HG03520 (cell line): ENCODE measurements at regions not wholly inside any gene's neighbourhood (a gene's known extent, or its start where the extent isn't known, plus 50 kb on each side); places are given as distances from the start of the nearest gene placed in this dataset.

ENCODE experiments used
- ATAC-seq: cut with Tn5 transposase; IDR thresholded peaks from one replicate; pipeline ENCODE4 v1.9.1; 2021; ENCODE audit warnings: mild to moderate bottlenecking, moderate library complexity; ENCODE audit not compliant: unreplicated experiment

DNA sequence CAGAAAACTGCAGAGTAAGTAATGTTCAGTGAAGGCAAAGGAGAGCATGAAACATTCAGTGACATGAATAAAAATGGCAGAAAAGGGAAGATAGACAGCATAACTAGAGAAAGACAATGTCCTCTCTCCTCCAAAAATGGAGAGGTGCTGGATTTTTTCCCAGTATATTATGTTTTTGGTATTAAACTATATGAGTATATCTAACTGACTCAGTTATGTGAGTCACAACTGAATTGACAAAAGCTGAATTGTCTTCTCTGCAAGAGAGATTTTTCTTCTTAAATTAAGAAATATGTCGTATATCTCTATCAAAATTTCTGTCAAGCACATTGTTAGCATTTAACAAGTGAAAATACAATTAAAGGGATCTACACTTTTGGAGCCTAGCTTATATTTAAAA lies 375.1 kb downstream of the CHSY3 start:
- no peak for ATAC-seq

DNA sequence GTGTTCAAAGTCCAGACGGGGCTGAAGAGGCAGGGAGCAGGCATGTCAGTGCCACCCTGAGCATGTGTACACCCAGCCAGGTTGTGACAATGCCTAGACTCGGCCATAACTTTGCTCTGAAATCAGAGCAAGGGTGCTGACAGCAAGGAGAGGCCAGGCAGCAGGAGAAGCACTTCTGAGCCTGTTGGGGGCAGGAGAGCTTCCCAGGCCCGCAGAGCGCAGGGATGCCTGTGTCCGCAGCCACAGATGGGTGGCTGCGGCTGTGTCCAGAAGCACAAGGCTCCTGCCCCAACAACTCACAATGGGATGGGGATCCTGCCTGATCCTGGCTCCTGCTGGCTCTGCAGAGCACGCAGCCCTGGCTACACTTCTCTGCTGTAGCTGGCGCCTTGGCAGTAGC lies 373.9 kb downstream of the CHSY3 start:
- ATAC-seq: no peak

DNA sequence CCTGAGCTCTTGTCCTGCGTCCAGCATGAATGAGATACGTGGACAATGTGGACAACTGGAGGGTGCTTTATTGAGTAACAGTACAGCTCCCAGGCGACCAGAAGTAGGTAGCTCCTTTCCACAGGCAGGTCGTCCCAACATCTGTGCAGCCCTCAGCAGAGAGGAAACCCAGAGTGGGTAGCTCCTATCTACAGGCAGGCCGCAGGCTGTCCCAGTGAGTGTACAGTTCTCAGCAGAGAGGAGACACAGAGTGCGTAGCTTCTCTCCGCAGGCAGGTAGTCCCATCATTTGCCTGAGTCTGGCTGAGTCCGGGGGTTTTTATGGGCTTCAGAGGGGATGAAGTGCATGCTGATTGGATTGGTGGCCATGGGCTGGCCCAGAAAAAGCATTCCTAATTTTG lies 373.3 kb downstream of the CHSY3 start:
- ATAC-seq: no peak

DNA sequence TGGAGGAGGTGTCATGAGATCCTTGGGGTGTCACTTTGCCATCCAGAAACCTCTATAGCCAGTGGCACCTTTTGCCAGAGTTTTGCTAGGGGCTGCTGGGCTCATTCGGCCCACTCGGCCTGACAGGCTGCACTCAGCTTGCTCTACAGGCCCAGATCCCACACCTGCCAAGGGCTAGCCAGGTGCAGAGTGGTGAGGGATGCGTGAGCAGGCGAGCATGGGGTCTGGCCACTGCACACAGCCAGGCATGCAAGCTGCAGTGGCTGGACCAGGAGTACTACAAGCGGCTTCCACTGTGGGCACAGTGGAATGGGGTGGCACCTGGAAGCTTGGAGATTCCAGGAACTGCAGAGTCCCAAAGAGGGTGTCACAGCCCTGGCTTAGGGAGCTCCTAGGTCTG lies 372.7 kb downstream of the CHSY3 start:
- ATAC-seq: no peak

DNA sequence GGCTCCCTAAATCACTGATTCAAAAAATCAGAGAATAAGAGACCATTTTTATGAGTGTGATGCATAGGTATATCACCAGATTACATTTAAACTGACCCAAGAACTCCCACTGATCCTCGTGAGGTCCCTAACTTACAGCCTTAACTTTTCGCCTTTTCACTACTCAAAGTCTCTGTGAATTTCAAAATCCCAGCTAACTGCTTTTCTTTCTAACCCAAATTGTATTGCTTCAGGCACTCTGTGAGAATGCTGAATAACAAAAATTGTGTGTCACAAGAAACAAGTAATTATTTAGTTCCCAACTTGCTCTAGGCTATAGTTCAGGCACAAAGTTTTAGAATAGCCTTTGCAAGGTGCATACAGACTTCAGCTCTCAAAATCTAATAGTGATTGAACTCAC lies 368.6 kb downstream of the CHSY3 start:
- no peak for ATAC-seq

DNA sequence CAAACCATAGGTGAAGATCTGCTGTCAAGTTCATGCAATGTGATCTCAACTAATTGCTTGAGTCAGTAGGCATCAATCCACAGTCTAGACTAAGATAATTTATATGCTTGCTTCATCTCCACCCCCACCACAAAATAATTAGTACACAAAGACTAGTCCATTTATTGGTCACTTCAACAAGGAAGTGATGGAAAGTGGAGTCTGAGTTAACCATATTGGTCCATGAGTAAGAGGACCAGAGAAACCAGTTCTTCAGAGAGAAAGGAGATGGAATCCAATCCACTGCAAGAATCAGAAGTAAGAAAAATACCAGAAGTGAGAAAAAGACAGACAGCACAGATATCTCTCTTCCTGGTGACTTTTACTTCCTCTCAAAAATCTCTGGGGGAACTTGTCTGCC lies 366.5 kb downstream of the CHSY3 start:
- no peak for ATAC-seq

DNA sequence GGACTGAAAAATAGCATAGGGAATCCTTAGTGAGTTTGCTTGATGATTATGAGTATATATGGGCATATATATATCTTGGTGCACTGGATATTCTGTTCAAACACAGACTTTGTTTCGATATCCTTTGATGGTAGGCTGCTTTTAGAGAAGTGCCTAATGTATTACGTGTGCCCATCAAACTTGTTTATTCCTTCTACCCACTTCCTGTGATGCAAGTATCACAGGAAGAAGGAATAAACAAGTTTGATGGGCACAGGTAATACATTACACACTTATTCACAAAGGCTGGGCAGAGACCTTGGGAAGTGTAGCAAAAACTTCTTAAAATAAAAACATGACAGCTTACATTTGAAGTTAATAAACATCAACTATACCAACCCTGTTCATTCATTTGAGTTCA lies 364.2 kb downstream of the CHSY3 start:
- no peak for ATAC-seq

DNA sequence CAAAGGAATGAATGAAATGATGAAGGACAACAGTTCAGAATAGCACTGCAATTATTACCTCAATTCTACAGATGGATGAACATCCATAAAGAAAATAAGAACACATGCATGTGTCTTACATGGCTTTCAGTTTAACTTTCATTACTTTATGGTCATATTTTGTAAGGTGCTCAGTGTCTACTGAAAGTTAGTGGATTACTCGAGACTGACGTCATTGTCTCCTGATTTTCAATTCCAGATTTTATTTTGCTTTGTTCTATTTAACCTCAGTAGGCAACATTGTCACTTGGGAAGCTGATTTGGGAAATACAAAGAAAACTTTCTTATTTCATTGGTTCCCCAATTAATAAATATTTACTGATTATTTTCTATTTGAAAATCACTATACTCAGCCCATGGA lies 363.7 kb downstream of the CHSY3 start:
- ATAC-seq: no peak

DNA sequence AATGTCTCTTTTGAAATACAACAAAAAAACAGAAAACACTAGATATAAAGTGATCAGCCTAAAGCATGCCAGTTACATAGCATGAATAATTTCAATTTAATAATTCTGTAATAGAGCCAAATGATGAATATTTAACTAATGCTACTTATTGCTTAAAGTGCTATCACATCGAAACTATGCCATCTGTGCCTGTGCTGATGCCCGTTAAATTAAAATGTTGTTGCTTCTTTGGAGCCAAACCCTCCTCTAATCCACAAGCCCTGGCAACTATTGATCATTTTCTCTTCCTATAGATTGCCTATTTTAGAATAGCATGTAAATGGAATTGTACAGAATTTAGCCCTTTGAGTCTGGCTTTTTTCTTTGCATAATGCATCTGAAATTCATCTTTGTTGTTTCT lies 356.2 kb downstream of the CHSY3 start:
- no peak for ATAC-seq

DNA sequence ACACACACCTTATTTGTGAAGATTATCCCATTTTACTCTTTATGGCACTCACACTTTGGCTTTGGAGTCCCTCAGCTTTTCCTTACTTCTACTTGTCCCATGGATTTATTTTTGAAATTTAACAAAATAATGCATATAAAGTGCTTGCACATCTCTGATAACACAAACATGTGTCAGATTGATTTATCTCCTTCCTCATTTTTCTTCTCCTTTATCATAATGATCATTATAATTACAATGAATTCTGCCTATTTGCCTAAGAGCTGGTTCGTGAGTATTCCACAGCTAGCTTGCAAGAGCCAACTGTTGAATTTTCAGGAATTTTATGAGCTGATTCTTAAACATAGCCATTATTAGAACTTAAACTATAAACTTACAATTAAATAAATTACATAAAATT lies 347.7 kb downstream of the CHSY3 start:
- no peak for ATAC-seq

DNA sequence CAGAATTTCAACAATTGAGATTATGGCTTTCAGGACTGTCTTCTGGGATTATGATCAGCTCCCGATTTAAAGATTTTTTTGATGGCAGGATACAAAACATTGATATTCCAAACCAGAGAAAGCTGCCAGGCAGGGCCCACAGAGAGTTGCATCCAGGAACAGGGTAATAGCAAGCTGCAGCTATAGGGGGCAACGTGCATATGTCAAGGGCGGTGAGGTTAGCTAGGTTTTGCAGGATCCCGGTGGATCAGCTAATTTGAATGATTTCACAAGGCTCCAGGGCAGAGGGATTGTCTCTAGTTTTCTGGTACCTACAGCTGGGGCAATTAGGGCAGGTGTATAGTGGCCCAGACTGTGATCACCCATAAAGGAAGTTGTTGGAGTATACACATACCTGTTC lies 339.4 kb downstream of the CHSY3 start:
- ATAC-seq: no peak

DNA sequence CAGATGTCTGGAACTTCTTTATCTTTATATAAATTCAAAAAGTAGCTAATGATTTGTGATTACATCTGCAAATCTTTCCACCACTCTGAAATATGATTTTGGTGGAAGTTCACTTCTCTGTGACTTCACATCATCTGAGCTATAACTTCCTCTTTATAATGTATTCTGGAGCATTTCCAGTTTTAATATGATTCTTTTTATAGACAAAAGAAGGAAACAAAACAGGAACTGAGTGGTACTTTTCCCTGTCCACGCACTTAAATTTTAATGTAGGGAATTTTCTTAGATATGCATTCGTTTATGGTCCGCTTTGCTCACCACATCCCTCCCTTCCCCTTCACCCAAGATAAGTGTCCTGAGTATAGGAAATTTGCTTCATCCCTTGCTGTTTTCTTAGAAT lies 333.5 kb downstream of the CHSY3 start:
- no peak for ATAC-seq
